ENCODE measurements at regions not wholly inside any gene's neighbourhood (a gene's known extent, or its start where the extent isn't known, plus 50 kb on each side); places are given as distances from the start of the nearest gene placed in this dataset.

GRCh38 chr4:117154251-117154650 is 68.9 kb upstream of the TRAM1L1 start:
- no peaks in the 10 kb centered on the region for H3K27me3 ChIP-seq (ENCODE audit: insufficient read depth, low read length)
- CTCF ChIA-PET: no interaction called here
- H2AFZ ChIP-seq (ENCODE audit: low read depth, low read length, poor library complexity, severe bottlenecking): no peak overlapping the region
- no peak overlapping the region for H3K4me3 ChIP-seq (replicated peaks in 1 of 2; ENCODE audit: low read depth in 1 of 2, low read length in 2 of 2)
- DNase-seq (ENCODE audit: low read depth, low spot score) (no peak), ATAC-seq (no peak)
- H3K4me1 ChIP-seq (ENCODE audit: control insufficient read depth in 1 of 2, insufficient read depth in 2 of 2, low read length in 2 of 2): no peaks in the 10 kb centered on the region
- no peak overlapping the region for H3K4me2 ChIP-seq (ENCODE audit: low read length)
- H3K79me2 ChIP-seq (ENCODE audit: insufficient read depth, low read length): no peaks in the 10 kb centered on the region
- H3K27ac ChIP-seq (ENCODE audit: low read depth, low read length): no peak overlapping the region
- intact Hi-C loops (cut with micrococcal nuclease): no loop called here
- no peak overlapping the region for H3K9ac ChIP-seq (ENCODE audit: low read length)
- H4K20me1 ChIP-seq (ENCODE audit: insufficient read depth): no peaks in the 10 kb centered on the region
- TF ChIP-seq EZH2 (IDR thresholded peaks at IDR 0.05) (no peak), FOSL1 (IDR thresholded peaks at IDR 0.05; ENCODE audit: low read depth) (no peak)
- no TSS peak for BruUV-seq (replicated peaks)
- H3K36me3 ChIP-seq (ENCODE audit: control insufficient read depth in 1 of 2, insufficient read depth in 2 of 2, low read length in 2 of 2): no peaks in the 10 kb centered on the region
- H3K9me2 ChIP-seq (ENCODE audit: insufficient read depth): no peaks in the 10 kb centered on the region
- H3K9me3 ChIP-seq (ENCODE audit: control insufficient read depth in 1 of 2, insufficient read depth in 1 of 2, low read depth in 1 of 2, low read length in 2 of 2): no peaks in the 10 kb centered on the region
- POLR2A ChIA-PET: no interaction called here
- RAD21 ChIA-PET (ENCODE audit: low non-redundant PET in 1 of 2, low total read pairs in 2 of 2, uncharacterized antibody in 2 of 2, unreplicated experiment in 2 of 2): no interaction called here

GRCh38 chr4:117156806-117157205 is 71.4 kb upstream of the TRAM1L1 start:
- Histone ChIP-seq H3K9me2 (ENCODE audit: insufficient read depth) (no peaks in the 10 kb centered on the region), H3K9ac (ENCODE audit: low read length) (no peak overlapping the region), H4K20me1 (ENCODE audit: insufficient read depth) (no peaks in the 10 kb centered on the region), H3K4me3 (replicated peaks in 1 of 2; ENCODE audit: low read depth in 1 of 2, low read length in 2 of 2) (no peak overlapping the region), H3K4me1 (ENCODE audit: control insufficient read depth in 1 of 2, insufficient read depth in 2 of 2, low read length in 2 of 2) (no peaks in the 10 kb centered on the region), H3K27me3 (ENCODE audit: insufficient read depth, low read length) (no peaks in the 10 kb centered on the region), H2AFZ (ENCODE audit: low read depth, low read length, poor library complexity, severe bottlenecking) (no peak overlapping the region), H3K36me3 (ENCODE audit: control insufficient read depth in 1 of 2, insufficient read depth in 2 of 2, low read length in 2 of 2) (no peaks in the 10 kb centered on the region), H3K4me2 (ENCODE audit: low read length) (no peak overlapping the region), H3K9me3 (ENCODE audit: control insufficient read depth in 1 of 2, insufficient read depth in 1 of 2, low read depth in 1 of 2, low read length in 2 of 2) (no peaks in the 10 kb centered on the region), H3K27ac (ENCODE audit: low read depth, low read length) (no peak overlapping the region), H3K79me2 (ENCODE audit: insufficient read depth, low read length) (no peaks in the 10 kb centered on the region)
- RAD21 ChIA-PET (ENCODE audit: low non-redundant PET in 1 of 2, low total read pairs in 2 of 2, uncharacterized antibody in 2 of 2, unreplicated experiment in 2 of 2): no interaction called here
- DNase-seq (ENCODE audit: low read depth, low spot score): no peak
- BruUV-seq (replicated peaks): no TSS peak
- POLR2A ChIA-PET: no interaction called here
- CTCF ChIA-PET: no interaction called here
- intact Hi-C loops (cut with micrococcal nuclease): no loop called here
- ATAC-seq: no peak
- no peak for TF ChIP-seq CTCF (IDR thresholded peaks at IDR 0.05 in 2 of 3, conservative IDR thresholded peaks at IDR 0.05 in 1 of 3; ENCODE audit: borderline replicate concordance in 1 of 3, insufficient read depth in 1 of 3, low read depth in 2 of 3, low read length in 2 of 3)
- TF ChIP-seq REST (IDR thresholded peaks at IDR 0.05; ENCODE audit: low read depth): no peak
- TF ChIP-seq RAD21 (IDR thresholded peaks at IDR 0.05; ENCODE audit: low read depth): no peak
- no peak for TF ChIP-seq CBX3 (IDR thresholded peaks at IDR 0.05; ENCODE audit: low read depth)
- no peak for TF ChIP-seq JUND (IDR thresholded peaks at IDR 0.05)
- no peak for TF ChIP-seq EZH2 (IDR thresholded peaks at IDR 0.05)
- no peak for TF ChIP-seq FOSL1 (IDR thresholded peaks at IDR 0.05; ENCODE audit: low read depth)
- no peak for TF ChIP-seq MAX (IDR thresholded peaks at IDR 0.05)
- no peak for TF ChIP-seq SP1 (IDR thresholded peaks at IDR 0.05; ENCODE audit: low read depth)
- TF ChIP-seq ATF3 (IDR thresholded peaks at IDR 0.05): no peak
- no peak for TF ChIP-seq ZNF274 (IDR thresholded peaks at IDR 0.05; ENCODE audit: low read depth, low read length)
- no peak for TF ChIP-seq YY1 (IDR thresholded peaks at IDR 0.05; ENCODE audit: extremely low read depth, insufficient replicate concordance, low read depth, low read length)
- no peak for TF ChIP-seq ELF1 (IDR thresholded peaks at IDR 0.05; ENCODE audit: borderline replicate concordance, low read depth)
- TF ChIP-seq EGR1 (IDR thresholded peaks at IDR 0.05; ENCODE audit: low read depth): no peak
- no peak for TF ChIP-seq SRF (IDR thresholded peaks at IDR 0.05; ENCODE audit: low read depth)
- TF ChIP-seq TCF7L2 (IDR thresholded peaks at IDR 0.05; ENCODE audit: borderline replicate concordance, extremely low read depth, insufficient read depth, insufficient read length): no peak
- no peak for TF ChIP-seq SIN3A (IDR thresholded peaks at IDR 0.05; ENCODE audit: low read depth)
- no peak for TF ChIP-seq POLR2A (IDR thresholded peaks at IDR 0.05; ENCODE audit: borderline replicate concordance, extremely low read depth, insufficient read depth, insufficient read length)

All from HCT116 (cell line).